Pulmonary artery endothelial cell (primary cell): ENCODE measurements at regions not wholly inside any gene's neighbourhood (a gene's known extent, or its start where the extent isn't known, plus 50 kb on each side); places are given as distances from the start of the nearest gene placed in this dataset.

Experiments used
- DNase-seq: peaks from one replicate; pipeline ENCODE4 v3.0.0-alpha.2; 2011; ENCODE audit warnings: low read depth, low spot score

GRCh38 chr10:78359640-78360091, 326.0 kb downstream of the RPS24 start:
- DNase-seq = no peak

DNA sequence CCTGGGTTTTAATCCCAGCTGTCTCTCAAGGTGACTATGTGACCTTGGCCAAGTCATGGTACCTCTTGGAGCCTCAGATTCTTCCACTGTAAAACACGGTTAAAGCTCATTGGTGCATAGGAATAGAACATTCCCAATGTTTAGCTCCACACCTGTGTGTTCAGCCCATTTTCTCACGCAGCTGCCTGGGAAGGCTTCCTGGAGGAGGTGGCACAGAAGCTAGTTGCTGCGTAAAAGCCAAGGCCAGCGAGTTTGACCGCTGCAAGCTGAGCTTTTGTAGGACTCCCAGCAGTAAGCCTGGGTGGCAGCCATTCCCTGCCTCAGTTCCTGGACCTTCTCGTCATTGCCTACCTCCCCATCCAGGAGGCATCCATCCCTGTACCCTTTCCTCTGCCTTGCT, 326.6 kb downstream of the RPS24 start:
- DNase-seq = no peak

DNA sequence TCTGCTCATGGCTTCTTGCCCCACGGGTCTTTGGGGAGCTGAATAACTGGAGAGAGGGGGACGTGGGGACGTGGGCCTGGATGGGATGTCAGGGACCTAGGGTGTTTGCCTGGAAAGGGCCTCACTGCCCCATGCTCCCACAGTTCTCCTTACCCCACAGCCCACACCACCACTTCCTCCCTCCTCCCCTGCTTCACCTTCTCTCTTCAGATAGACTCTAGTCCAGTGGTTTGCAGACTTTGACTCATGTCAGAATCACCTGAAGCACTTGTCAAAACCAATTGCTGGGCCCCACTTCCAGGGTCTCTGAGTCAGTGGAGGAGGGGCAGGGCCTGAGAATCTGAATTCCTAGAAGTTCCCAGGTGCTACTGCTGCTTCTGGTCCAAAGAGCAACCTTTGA, 327.4 kb downstream of the RPS24 start:
- DNase-seq = no peak

DNA sequence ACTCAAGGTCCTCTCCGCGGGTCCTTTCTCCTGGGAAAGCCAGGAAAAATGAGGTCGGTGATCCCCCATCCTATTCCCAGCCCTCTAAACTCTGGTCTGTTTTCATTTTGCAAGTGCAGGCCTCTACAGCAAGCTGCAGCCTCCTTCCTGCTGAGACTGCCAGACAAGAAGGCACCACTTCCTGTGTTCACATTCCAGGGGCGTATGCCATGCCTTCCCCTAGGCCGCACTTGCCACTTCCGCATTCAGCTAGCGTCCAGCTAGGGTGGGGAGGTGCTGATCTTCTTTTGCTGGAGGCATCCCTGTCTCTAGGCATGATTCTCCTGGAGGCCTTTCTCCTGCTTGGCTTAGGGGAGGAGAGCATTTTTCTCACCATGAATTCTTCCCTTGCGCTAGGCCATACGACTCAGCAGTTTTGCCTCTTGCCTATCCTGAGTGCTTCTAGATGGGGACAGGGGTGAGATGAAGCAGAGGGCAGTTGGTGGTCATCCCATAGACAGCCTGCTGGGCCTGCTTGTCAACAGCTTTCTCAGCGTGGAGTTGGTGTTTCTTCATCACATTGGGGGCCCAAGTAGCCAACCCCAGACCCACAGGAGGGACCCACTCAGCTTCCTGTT, 328.9 kb downstream of the RPS24 start:
- peak; percentile 8 for DNase-seq

DNA sequence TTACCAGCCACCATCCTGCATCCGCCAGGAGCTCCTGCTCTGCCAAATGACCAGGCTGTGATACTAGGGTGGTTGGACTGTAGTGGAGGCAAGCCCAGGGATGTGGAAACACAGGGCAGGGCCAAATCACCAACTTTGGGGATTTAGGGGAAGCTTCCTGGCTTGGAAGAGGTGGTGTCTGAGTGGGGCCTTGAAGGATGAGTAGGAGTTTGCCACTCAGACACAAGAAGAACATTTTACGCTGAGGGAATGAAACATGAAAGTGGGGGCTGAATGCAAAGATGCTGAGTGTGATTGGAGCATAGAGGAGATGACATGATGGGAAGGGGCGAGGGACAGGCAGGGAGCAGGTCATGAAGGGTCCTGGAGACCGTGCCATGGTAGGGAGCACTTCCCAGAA, 329.5 kb downstream of the RPS24 start:
- no peak for DNase-seq

GRCh38 chr10:78365694-78366093, 332.0 kb downstream of the RPS24 start:
- no peak for DNase-seq

DNA sequence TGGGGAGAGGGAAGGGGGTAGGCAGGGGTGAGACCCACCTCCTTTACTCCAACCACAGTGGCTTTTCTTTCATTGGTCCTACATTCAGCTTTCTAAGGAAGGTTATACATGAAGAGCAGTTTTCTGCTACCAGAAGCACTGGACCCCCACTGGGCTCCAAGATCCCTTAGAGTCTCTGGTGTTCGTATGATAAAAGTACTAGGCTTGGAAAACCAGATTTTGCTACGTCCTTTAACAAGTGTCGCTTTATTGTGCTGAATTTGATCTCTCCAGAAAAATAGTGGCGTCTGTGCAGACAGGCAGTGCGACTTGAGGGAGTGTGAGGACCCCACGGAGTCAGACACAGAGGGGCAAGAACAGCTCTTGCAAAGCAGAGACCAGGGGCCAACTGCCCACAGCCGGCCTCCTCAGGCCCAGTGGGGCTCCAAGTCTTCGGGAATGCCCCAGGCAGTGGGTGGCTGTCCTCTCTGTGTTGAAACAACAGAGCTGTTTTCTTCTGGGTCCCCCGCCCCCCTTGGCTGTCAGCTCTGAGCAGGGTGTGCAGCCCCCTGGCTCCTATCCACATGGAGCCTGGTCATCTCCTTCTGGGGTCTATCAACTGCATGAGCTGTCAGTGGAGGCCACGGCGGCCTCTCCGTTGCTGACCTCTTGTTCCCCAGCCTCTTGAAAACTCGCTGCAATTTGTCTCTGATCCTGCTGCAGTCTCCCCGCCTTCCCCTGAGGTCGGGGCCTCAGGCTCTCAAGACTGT, 333.2 kb downstream of the RPS24 start:
- no peak for DNase-seq

- DNase-seq = no peak
Observed at GRCh38 chr10:78367751-78368150, 334.1 kb downstream of the RPS24 start.

DNA sequence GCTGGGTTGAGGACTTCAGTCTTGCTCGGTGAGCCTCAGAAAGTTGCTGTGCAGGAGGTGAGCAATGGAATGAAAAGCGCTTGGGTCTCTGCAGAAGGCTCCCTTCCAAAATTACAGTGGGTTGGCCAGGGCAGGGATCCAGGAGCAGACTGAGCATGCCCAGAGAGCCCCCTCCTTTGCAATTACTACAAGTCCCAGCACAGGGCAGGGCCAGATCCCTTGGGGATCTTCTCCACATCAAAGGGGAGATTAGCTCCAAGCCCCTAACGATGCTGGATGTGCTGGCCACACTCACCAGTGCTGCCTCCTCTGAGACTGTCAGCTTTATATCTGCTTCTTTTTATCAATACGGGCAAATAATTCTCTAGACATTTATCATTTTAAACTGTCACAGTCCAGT, 337.5 kb downstream of the RPS24 start:
- DNase-seq = no peak

DNA sequence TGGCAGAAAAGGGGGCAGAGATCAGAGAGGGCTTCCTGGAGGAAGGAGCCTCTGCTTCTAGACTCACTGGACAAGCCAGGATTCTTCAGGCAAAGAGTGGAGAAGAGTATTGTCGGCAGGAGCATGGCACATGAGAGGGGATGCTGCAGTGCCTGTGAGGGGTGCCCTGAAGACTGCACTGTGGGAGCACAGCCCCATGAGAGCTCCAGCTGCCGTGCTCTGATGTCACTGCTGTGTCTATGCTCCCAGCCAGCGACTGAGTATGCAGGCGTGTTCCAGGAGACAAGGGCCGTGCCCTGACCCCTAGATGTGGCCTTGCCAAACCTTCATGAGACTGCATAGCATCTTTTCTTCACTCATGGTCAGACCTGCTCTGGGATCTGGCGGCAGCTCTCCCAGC, 339.1 kb downstream of the RPS24 start:
- no peak for DNase-seq

GRCh38 chr10:78374331-78375028, 340.8 kb downstream of the RPS24 start:
- DNase-seq = no peak

- no peak for DNase-seq
Observed at GRCh38 chr10:78375854-78376785, 342.5 kb downstream of the RPS24 start.

GRCh38 chr10:78377356-78377755, 343.7 kb downstream of the RPS24 start:
- DNase-seq = no peak

DNA sequence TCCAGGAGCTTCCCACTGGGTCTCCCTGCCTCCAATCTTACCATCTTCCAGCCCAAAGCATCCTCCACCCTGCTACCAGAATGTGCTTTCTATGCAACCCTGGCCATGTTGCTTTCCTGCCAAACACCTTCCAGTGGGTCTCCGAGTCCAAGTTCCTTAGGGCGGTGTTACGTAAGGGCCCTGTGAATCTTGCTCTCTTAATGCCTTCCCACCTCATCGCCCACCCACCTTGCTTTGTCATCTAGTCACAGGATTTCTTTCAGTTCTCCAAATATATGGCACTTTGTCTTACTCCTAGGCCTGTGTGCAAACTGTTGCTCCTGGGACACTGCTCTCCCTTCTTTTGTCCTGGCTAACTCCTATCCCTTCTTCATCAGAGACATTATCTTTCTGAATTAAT, 344.5 kb downstream of the RPS24 start:
- no peak for DNase-seq

GRCh38 chr10:78381107-78381506, 347.4 kb downstream of the RPS24 start:
- no peak for DNase-seq

DNA sequence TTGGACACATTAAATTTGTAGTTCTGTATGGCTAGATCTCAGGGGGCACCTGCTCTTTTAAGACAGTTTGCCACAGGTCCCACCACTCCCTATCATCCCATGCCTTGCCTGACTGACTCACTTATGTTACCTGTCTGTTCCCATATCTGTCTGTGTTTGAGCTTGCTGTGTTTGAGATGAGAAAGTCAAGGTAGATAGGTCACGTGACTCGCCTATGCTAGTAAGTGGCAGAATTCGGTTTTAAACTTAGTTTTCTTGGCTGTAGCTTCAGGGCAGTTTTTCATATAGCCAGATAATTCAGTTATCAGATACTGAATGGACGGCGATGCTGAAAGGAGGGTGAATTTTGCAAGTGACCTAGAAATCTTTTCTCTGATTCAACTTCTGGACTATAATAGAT, 348.4 kb downstream of the RPS24 start:
- DNase-seq = no peak

DNA sequence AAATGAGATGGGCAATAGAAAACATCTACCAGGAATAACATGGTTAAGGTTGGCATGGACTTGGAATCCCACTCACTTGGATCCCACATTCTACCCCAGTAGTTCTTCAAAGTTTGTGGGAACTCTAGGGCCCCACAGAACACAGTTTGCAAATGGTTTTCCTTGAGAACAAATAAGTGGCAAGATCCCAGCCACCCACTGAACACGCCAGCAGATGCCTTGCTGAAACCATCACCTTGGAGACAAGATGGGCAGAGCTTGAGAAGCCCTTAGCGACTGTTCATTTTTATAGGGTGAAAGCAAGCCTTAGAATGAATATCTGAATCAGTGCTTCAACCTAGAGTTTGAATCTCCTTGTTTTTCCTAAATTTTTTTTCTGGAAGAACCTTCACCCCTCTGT, 349.1 kb downstream of the RPS24 start:
- no peak for DNase-seq

- DNase-seq = no peak
Observed at GRCh38 chr10:78383378-78384048, 349.9 kb downstream of the RPS24 start.

- DNase-seq = no peak
Observed at GRCh38 chr10:78384049-78384431, 350.4 kb downstream of the RPS24 start.

- no peak for DNase-seq
Observed at GRCh38 chr10:78385599-78385998, 351.9 kb downstream of the RPS24 start.

- DNase-seq = no peak
Observed at GRCh38 chr10:78386509-78386908, 352.8 kb downstream of the RPS24 start.
